ENCODE measurements at regions not wholly inside any gene's neighbourhood (a gene's known extent, or its start where the extent isn't known, plus 50 kb on each side); places are given as distances from the start of the nearest gene placed in this dataset.

DNA sequence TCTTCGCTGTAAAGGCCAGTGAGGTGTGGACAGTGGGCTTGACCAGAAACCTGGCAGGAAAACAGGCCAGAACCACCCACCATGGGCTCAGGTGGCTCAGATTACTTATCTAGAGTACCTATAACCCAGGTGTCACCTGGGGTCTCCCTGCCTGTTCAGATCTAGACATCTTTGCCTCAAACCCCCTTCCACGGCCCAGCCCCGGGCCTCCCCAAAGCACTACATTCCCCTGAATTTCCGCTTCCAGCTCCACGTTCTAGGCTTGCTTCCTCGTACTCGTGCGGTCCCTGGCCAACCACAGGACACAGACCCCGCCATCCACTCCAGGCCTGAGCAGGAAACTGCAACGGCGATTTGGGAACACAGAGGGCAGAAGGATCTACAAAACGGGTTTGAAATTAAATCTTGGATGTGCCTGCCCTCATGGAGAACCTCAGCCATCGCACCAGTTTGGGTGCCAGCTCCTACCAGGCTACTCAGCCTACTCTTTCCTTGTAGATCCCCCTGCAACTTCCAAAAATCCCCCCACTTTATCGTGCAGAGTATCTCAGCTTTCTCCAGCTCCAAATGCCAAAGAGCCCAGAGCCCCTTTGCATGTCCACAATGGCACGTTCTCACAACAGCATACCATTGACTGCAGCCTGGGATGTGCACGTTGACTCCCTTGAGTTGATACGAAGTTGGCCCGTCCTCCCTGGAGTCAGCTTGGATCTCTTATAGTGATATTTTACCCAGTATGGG lies 62.7 kb upstream of the CACUL1 start (continued):
- TF ChIP-seq, protein P1, sequence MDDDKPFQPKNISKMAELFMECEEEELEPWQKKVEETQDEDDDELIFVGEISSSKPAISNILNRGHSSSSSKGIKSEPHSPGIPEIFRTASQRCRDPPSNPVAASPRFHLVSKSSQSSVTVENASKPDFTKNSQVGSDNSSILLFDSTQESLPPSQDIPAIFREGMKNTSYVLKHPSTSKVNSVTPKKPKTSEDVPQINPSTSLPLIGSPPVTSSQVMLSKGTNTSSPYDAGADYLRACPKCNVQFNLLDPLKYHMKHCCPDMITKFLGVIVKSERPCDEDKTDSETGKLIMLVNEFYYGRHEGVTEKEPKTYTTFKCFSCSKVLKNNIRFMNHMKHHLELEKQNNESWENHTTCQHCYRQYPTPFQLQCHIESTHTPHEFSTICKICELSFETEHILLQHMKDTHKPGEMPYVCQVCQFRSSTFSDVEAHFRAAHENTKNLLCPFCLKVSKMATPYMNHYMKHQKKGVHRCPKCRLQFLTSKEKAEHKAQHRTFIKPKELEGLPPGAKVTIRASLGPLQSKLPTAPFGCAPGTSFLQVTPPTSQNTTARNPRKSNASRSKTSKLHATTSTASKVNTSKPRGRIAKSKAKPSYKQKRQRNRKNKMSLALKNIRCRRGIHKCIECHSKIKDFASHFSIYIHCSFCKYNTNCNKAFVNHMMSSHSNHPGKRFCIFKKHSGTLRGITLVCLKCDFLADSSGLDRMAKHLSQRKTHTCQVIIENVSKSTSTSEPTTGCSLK (tag by site-specific recombination; IDR thresholded peaks at IDR 0.05), result no peak
- TF ChIP-seq ZNF19 (tag by site-specific recombination; IDR thresholded peaks at IDR 0.05; ENCODE audit: low read depth) (no peak), ZNF146 (tag by site-specific recombination; IDR thresholded peaks at IDR 0.05) (no peak), ZNF529 (tag by site-specific recombination; IDR thresholded peaks at IDR 0.05; ENCODE audit: insufficient replicate concordance) (no peak), ZNF394 (tag by site-specific recombination; IDR thresholded peaks at IDR 0.05; ENCODE audit: borderline replicate concordance) (no peak), EGR2 (tag by site-specific recombination; IDR thresholded peaks at IDR 0.05; ENCODE audit: low read depth) (no peak), KLF7 (tag by site-specific recombination; IDR thresholded peaks at IDR 0.05; ENCODE audit: borderline replicate concordance) (no peak), ZNF112 (tag by site-specific recombination; IDR thresholded peaks at IDR 0.05) (no peak)
- TF ChIP-seq, protein P2, sequence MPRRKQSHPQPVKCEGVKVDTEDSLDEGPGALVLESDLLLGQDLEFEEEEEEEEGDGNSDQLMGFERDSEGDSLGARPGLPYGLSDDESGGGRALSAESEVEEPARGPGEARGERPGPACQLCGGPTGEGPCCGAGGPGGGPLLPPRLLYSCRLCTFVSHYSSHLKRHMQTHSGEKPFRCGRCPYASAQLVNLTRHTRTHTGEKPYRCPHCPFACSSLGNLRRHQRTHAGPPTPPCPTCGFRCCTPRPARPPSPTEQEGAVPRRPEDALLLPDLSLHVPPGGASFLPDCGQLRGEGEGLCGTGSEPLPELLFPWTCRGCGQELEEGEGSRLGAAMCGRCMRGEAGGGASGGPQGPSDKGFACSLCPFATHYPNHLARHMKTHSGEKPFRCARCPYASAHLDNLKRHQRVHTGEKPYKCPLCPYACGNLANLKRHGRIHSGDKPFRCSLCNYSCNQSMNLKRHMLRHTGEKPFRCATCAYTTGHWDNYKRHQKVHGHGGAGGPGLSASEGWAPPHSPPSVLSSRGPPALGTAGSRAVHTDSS (tag by site-specific recombination; IDR thresholded peaks at IDR 0.05), result no peak
- TF ChIP-seq, protein P3, sequence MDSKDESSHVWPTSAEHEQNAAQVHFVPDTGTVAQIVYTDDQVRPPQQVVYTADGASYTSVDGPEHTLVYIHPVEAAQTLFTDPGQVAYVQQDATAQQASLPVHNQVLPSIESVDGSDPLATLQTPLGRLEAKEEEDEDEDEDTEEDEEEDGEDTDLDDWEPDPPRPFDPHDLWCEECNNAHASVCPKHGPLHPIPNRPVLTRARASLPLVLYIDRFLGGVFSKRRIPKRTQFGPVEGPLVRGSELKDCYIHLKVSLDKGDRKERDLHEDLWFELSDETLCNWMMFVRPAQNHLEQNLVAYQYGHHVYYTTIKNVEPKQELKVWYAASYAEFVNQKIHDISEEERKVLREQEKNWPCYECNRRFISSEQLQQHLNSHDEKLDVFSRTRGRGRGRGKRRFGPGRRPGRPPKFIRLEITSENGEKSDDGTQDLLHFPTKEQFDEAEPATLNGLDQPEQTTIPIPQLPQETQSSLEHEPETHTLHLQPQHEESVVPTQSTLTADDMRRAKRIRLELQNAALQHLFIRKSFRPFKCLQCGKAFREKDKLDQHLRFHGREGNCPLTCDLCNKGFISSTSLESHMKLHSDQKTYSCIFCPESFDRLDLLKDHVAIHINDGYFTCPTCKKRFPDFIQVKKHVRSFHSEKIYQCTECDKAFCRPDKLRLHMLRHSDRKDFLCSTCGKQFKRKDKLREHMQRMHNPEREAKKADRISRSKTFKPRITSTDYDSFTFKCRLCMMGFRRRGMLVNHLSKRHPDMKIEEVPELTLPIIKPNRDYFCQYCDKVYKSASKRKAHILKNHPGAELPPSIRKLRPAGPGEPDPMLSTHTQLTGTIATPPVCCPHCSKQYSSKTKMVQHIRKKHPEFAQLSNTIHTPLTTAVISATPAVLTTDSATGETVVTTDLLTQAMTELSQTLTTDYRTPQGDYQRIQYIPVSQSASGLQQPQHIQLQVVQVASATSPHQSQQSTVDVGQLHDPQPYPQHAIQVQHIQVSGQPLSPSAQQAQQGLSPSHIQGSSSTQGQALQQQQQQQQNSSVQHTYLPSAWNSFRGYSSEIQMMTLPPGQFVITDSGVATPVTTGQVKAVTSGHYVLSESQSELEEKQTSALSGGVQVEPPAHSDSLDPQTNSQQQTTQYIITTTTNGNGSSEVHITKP (tag by site-specific recombination; IDR thresholded peaks at IDR 0.05), result no peak
- TF ChIP-seq, protein P4, sequence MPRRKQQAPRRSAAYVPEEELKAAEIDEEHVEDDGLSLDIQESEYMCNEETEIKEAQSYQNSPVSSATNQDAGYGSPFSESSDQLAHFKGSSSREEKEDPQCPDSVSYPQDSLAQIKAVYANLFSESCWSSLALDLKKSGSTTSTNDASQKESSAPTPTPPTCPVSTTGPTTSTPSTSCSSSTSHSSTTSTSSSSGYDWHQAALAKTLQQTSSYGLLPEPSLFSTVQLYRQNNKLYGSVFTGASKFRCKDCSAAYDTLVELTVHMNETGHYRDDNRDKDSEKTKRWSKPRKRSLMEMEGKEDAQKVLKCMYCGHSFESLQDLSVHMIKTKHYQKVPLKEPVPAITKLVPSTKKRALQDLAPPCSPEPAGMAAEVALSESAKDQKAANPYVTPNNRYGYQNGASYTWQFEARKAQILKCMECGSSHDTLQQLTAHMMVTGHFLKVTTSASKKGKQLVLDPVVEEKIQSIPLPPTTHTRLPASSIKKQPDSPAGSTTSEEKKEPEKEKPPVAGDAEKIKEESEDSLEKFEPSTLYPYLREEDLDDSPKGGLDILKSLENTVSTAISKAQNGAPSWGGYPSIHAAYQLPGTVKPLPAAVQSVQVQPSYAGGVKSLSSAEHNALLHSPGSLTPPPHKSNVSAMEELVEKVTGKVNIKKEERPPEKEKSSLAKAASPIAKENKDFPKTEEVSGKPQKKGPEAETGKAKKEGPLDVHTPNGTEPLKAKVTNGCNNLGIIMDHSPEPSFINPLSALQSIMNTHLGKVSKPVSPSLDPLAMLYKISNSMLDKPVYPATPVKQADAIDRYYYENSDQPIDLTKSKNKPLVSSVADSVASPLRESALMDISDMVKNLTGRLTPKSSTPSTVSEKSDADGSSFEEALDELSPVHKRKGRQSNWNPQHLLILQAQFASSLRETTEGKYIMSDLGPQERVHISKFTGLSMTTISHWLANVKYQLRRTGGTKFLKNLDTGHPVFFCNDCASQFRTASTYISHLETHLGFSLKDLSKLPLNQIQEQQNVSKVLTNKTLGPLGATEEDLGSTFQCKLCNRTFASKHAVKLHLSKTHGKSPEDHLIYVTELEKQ (tag by site-specific recombination; IDR thresholded peaks at IDR 0.05; ENCODE audit: borderline replicate concordance), result no peak

DNA sequence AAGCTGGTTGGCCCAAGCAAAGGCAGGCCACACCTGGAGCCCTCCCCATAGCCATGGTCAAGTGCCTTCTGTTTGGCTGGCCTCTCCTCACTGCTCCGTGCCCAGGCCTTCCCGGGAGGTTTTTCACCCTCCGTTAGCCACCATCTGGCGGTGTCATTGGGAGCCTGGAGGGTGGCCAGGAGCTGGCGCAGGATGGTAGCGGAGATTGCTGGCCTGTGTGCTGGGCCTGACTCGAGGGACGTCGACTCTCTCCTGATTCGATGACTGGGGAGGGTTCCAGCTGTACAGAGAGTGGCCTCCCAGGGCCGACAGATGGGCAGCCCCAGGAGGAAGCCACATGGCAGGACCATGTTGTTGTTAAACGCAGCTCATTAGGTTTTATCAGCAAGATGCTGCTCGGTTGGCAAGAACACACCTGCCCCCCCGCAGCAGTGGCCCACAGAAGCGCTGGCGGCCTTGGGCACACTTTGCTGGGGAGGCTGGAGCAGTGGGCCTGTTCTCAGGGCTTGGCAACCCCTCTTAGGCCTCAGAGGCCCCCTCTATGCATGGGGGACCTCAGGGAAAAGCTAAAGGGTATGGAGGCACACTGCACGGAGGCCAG lies 64.0 kb upstream of the CACUL1 start:
- ChIA-PET POLR2A (no interaction called here), CTCF (interaction anchor here (0.5 to 0.7 kb wide), 2 partner anchors 10 to 469 kb away, joined by 3 read pairs; no protein-coding TSS in a partner anchor)
- Histone ChIP-seq H3K9me3 (ENCODE audit: control insufficient read depth, insufficient read depth, low read depth, low read length) (no peaks in the 10 kb centered on the region), H3K36me3 (ENCODE audit: control insufficient read depth in 2 of 2, insufficient read depth in 1 of 2, low read length in 2 of 2) (no peaks in the 10 kb centered on the region), H3K4me3 (ENCODE audit: low read depth, low read length) (no peak overlapping the region), H3K27ac (ENCODE audit: extremely low read depth, low read depth, low read length) (no peak overlapping the region), H3K4me1 (ENCODE audit: control insufficient read depth, insufficient read depth, low read length) (no peaks in the 10 kb centered on the region)
- TF ChIP-seq, protein P5, sequence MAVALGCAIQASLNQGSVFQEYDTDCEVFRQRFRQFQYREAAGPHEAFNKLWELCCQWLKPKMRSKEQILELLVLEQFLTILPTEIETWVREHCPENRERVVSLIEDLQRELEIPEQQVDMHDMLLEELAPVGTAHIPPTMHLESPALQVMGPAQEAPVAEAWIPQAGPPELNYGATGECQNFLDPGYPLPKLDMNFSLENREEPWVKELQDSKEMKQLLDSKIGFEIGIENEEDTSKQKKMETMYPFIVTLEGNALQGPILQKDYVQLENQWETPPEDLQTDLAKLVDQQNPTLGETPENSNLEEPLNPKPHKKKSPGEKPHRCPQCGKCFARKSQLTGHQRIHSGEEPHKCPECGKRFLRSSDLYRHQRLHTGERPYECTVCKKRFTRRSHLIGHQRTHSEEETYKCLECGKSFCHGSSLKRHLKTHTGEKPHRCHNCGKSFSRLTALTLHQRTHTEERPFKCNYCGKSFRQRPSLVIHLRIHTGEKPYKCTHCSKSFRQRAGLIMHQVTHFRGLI (tag by site-specific recombination; IDR thresholded peaks at IDR 0.05), result no peak; the same call in 1 of the 2 replicates
- TF ChIP-seq ZNF664 (tag by site-specific recombination; IDR thresholded peaks at IDR 0.05) (no peak), ZNF248 (tag by site-specific recombination; IDR thresholded peaks at IDR 0.05) (no peak)
- TF ChIP-seq, protein P1 (tag by site-specific recombination; IDR thresholded peaks at IDR 0.05), result no peak
- TF ChIP-seq, protein P6, sequence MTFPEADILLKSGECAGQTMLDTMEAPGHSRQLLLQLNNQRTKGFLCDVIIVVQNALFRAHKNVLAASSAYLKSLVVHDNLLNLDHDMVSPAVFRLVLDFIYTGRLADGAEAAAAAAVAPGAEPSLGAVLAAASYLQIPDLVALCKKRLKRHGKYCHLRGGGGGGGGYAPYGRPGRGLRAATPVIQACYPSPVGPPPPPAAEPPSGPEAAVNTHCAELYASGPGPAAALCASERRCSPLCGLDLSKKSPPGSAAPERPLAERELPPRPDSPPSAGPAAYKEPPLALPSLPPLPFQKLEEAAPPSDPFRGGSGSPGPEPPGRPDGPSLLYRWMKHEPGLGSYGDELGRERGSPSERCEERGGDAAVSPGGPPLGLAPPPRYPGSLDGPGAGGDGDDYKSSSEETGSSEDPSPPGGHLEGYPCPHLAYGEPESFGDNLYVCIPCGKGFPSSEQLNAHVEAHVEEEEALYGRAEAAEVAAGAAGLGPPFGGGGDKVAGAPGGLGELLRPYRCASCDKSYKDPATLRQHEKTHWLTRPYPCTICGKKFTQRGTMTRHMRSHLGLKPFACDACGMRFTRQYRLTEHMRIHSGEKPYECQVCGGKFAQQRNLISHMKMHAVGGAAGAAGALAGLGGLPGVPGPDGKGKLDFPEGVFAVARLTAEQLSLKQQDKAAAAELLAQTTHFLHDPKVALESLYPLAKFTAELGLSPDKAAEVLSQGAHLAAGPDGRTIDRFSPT (tag by site-specific recombination; IDR thresholded peaks at IDR 0.05), result no peak
